ENCODE measurements at regions not wholly inside any gene's neighbourhood (a gene's known extent, or its start where the extent isn't known, plus 50 kb on each side); places are given as distances from the start of the nearest gene placed in this dataset.

DNA sequence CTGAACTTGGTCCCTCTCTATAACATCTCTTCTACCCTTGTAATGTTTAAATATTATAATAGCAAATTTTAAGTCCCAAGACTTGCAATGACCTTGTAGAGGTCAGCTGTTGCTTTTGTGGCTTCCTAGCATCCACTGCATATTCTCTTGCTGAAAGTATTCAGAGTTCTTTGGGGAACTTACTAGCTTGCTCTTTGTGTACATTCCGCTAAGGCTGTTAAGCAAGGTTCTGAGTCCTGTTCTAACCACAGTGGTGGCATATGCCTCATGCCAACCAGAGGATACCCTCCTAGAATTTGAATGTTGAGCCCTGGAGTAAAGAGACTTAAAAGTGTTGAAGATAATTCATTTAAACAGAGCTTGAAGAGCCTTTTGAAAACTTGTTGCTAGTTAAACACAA lies 570.9 kb downstream of the TLE1 start:
- TF ChIP-seq, protein P1, sequence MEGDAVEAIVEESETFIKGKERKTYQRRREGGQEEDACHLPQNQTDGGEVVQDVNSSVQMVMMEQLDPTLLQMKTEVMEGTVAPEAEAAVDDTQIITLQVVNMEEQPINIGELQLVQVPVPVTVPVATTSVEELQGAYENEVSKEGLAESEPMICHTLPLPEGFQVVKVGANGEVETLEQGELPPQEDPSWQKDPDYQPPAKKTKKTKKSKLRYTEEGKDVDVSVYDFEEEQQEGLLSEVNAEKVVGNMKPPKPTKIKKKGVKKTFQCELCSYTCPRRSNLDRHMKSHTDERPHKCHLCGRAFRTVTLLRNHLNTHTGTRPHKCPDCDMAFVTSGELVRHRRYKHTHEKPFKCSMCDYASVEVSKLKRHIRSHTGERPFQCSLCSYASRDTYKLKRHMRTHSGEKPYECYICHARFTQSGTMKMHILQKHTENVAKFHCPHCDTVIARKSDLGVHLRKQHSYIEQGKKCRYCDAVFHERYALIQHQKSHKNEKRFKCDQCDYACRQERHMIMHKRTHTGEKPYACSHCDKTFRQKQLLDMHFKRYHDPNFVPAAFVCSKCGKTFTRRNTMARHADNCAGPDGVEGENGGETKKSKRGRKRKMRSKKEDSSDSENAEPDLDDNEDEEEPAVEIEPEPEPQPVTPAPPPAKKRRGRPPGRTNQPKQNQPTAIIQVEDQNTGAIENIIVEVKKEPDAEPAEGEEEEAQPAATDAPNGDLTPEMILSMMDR (IDR thresholded peaks at IDR 0.05; ENCODE audit: insufficient read depth, low read length, poor library complexity, severe bottlenecking) = no peak
- TF ChIP-seq EZH2phosphoT487 (conservative IDR thresholded peaks at IDR 0.05; ENCODE audit: low read length) = no peak
